A549 (cell line): ENCODE measurements at regions not wholly inside any gene's neighbourhood (a gene's known extent, or its start where the extent isn't known, plus 50 kb on each side); places are given as distances from the start of the nearest gene placed in this dataset.

Experiments
- ATAC-seq, 2 experiments: fragments of 200-7000 bp in 1 of 2; fragments of >200 bp in 1 of 2; cut with Nextera tagmentation in 1 of 2; cut with Tn5 transposase in 1 of 2; 3 replicates each; pipeline versions ENCODE4 v1.8.0 to v1.9.1; 2018 to 2020; ENCODE audit warnings: mild to moderate bottlenecking in 1 of 2, moderate library complexity in 1 of 2
- CTCF ChIA-PET: fragments of 300-600 bp; sonication (Branson Sonifier 250); formaldehyde crosslinking; extraction: SDS; loops from one replicate; lab custom pipeline; 2021; ENCODE audit warnings: antibody characterized with exemption, inconsistent platforms; lab: Yijun Ruan, JAX
- POLR2A ChIA-PET: fragments of 350-600 bp; formaldehyde crosslinking; extraction: SDS; loops from one replicate; lab custom pipeline; 2021; ENCODE audit warnings: antibody characterized with exemption, inconsistent platforms; lab: Yijun Ruan, JAX
- DNase-seq, 2 experiments: peaks; one replicate each; pipeline versions ENCODE4 v3.0.0 to v3.0.0-alpha.2; 2011 to 2016; ENCODE audit warnings: low read depth in 1 of 2, low spot score in 1 of 2
- FAIRE-seq: peaks from 2 replicates; lab custom pipeline; 2011; peaks lifted over from hg19 to GRCh38; lab: Jason Lieb, UNC
- H3K27ac ChIP-seq, 2 experiments: fragments of >200 bp; sonication (Bioruptor Twin); formaldehyde crosslinking; 3 replicates each; pipeline ENCODE4 v1.5.1; 2016 to 2017
- H3K4me1 ChIP-seq: fragments of >200 bp; sonication (Bioruptor Twin); formaldehyde crosslinking; 3 replicates; pipeline ENCODE4 v1.6.1; 2016
- H3K4me2 ChIP-seq: fragments of >200 bp; sonication (Bioruptor Twin); formaldehyde crosslinking; 3 replicates; pipeline ENCODE4 v1.6.1; 2016
- H3K4me3 ChIP-seq: fragments of >200 bp; sonication (Bioruptor Twin); formaldehyde crosslinking; 3 replicates; pipeline ENCODE4 v1.5.1; 2016
- H3K9me3 ChIP-seq: fragments of >200 bp; sonication (Bioruptor Twin); formaldehyde crosslinking; 3 replicates; pipeline ENCODE4 v1.6.1; 2016
- ATOH8 ChIP-seq: fragments of 250-450 bp; sonication (Bioruptor Pico); IDR thresholded peaks from 2 replicates; pipeline ENCODE4 v1.5.0; 2020; ENCODE audit warnings: low read depth, mild to moderate bottlenecking, moderate library complexity
- BCL3 ChIP-seq: fragments of >200 bp; sonication (Bioruptor Twin); formaldehyde crosslinking; IDR thresholded peaks from 3 replicates; pipeline ENCODE4 v1.6.1; 2016
- CBX8 ChIP-seq: fragments of 200-600 bp; sonication (generic); IDR thresholded peaks from 2 replicates; pipeline ENCODE4 v1.6.1; 2016
- EHF ChIP-seq: fragments of 250-450 bp; sonication (Bioruptor Pico); IDR thresholded peaks from 2 replicates; pipeline ENCODE4 v1.5.0; 2020; ENCODE audit warnings: mild to moderate bottlenecking
- FOSL2 ChIP-seq, 2 experiments: fragments of 450-650 bp in 1 of 2; fragments of >200 bp in 1 of 2; sonication (Bioruptor Twin) in 1 of 2; formaldehyde crosslinking; IDR thresholded peaks; 2 replicates each; pipeline versions ENCODE4 v1.5.0 to v1.6.1; 2016 to 2020; ENCODE audit warnings: mild to moderate bottlenecking in 1 of 2, moderate library complexity in 1 of 2
- HDAC2 ChIP-seq: fragments of 200-600 bp; sonication (generic); IDR thresholded peaks from 2 replicates; pipeline ENCODE4 v1.6.1; 2016
- HOXB13 ChIP-seq: fragments of 250-450 bp; sonication (Bioruptor Pico); IDR thresholded peaks from 2 replicates; pipeline ENCODE4 v1.5.0; 2020; ENCODE audit warnings: low read depth, mild to moderate bottlenecking, moderate library complexity
- HOXB5 ChIP-seq: fragments of 250-450 bp; sonication (Bioruptor Pico); IDR thresholded peaks from 2 replicates; pipeline ENCODE4 v1.5.0; 2020; ENCODE audit warnings: mild to moderate bottlenecking, moderate library complexity
- JUNB ChIP-seq: fragments of >200 bp; sonication (Bioruptor Twin); formaldehyde crosslinking; IDR thresholded peaks from 2 replicates; pipeline ENCODE4 v1.6.1; 2016
- MAFK ChIP-seq: fragments of 450-650 bp; IDR thresholded peaks from 2 replicates; pipeline ENCODE4 v1.6.1; 2014; ENCODE audit not compliant: partially characterized antibody
- MYC ChIP-seq: IDR thresholded peaks from 2 replicates; pipeline ENCODE4 v1.6.1; 2012; ENCODE audit warnings: mild to moderate bottlenecking, inconsistent platforms, low read length, improper control_type of control experiment, borderline replicate concordance
- NFE2L2 ChIP-seq: fragments of 150-350 bp; conservative IDR thresholded peaks from 2 replicates; pipeline ENCODE4 v1.6.1; 2014; ENCODE audit warnings: low read length
- PHF8 ChIP-seq: fragments of 200-600 bp; sonication (generic); IDR thresholded peaks from 2 replicates; pipeline ENCODE4 v1.6.1; 2016; ENCODE audit warnings: low read depth, mild to moderate bottlenecking, antibody characterized with exemption, moderate library complexity, borderline replicate concordance
- REST ChIP-seq: fragments of 200-600 bp; sonication (generic); IDR thresholded peaks from 2 replicates; pipeline ENCODE4 v1.6.1; 2016; ENCODE audit warnings: antibody characterized with exemption, mild to moderate bottlenecking, moderate library complexity
- SREBF2 ChIP-seq: fragments of 450-650 bp; IDR thresholded peaks from 2 replicates; pipeline ENCODE4 v1.6.1; 2014; ENCODE audit warnings: mild to moderate bottlenecking, moderate library complexity
- TP53 ChIP-seq: fragments of 250-450 bp; sonication (Bioruptor Pico); IDR thresholded peaks from 2 replicates; pipeline ENCODE4 v1.5.0; 2021; ENCODE audit warnings: mild to moderate bottlenecking, moderate library complexity
- WGBS: methylation state at CpG from one replicate; pipeline ENCODE4 v1.1.6; 2017; ENCODE audit errors: missing lambda C conversion rate; 5-methylcytosine and 5-hydroxymethylcytosine counted together
- TF ChIP-seq, protein P1 (sequence below): IDR thresholded peaks from 2 replicates; pipeline ENCODE4 v1.6.1; 2012
- TF ChIP-seq, protein P2 (sequence below): IDR thresholded peaks from 2 replicates; pipeline ENCODE4 v1.6.1; 2012

- TF ChIP-seq BCL3: no peak
- TF ChIP-seq, all 56 proteins: peak for 0
Observed at GRCh38 chr20:55755411-55755810, 249.9 kb downstream of the CBLN4 start (continued).

- ChIA-PET CTCF (no interaction called here), POLR2A (no interaction called here)
- DNase-seq (no peak), FAIRE-seq (no peak), ATAC-seq (no peak)
- 6% methylated on average over 1 of the region's 1 CpG for WGBS
- no peaks in the 10 kb centered on the region for H3K4me1 ChIP-seq
- H3K4me2 ChIP-seq: no peak overlapping the region
- H3K4me3 ChIP-seq: no peak overlapping the region
- no peak overlapping the region for H3K27ac ChIP-seq
- no peaks in the 10 kb centered on the region for H3K9me3 ChIP-seq
- TF ChIP-seq SREBF2: no peak
- no peak for TF ChIP-seq ATOH8 (CRISPR knock-in tag)
- TF ChIP-seq BCL3: no peak
- TF ChIP-seq CBX8: no peak
- TF ChIP-seq HDAC2: no peak
- no peak for TF ChIP-seq NFE2L2
- TF ChIP-seq FOSL2 (IDR thresholded peaks at IDR 0.05): no peak
- TF ChIP-seq FOSL2 (CRISPR knock-in tag; IDR thresholded peaks at IDR 0.05): no peak
- no peak for TF ChIP-seq HOXB5 (CRISPR knock-in tag)
- TF ChIP-seq REST: no peak
- no peak for TF ChIP-seq PHF8
- no peak for TF ChIP-seq JUNB
- no peak for TF ChIP-seq TP53 (CRISPR knock-in tag)
- no peak for TF ChIP-seq MAFK
- TF ChIP-seq HOXB13 (CRISPR knock-in tag): no peak
- TF ChIP-seq, protein P1, sequence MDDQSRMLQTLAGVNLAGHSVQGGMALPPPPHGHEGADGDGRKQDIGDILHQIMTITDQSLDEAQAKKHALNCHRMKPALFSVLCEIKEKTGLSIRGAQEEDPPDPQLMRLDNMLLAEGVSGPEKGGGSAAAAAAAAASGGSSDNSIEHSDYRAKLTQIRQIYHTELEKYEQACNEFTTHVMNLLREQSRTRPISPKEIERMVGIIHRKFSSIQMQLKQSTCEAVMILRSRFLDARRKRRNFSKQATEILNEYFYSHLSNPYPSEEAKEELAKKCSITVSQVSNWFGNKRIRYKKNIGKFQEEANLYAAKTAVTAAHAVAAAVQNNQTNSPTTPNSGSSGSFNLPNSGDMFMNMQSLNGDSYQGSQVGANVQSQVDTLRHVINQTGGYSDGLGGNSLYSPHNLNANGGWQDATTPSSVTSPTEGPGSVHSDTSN: no peak
- TF ChIP-seq EHF: no peak
- TF ChIP-seq MYC: no peak
- TF ChIP-seq, protein P2, sequence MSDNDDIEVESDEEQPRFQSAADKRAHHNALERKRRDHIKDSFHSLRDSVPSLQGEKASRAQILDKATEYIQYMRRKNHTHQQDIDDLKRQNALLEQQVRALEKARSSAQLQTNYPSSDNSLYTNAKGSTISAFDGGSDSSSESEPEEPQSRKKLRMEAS: no peak
Observed at GRCh38 chr20:55746723-55747122, 258.6 kb downstream of the CBLN4 start.
